ENCODE measurements at regions not wholly inside any gene's neighbourhood (a gene's known extent, or its start where the extent isn't known, plus 50 kb on each side); places are given as distances from the start of the nearest gene placed in this dataset.

DNA sequence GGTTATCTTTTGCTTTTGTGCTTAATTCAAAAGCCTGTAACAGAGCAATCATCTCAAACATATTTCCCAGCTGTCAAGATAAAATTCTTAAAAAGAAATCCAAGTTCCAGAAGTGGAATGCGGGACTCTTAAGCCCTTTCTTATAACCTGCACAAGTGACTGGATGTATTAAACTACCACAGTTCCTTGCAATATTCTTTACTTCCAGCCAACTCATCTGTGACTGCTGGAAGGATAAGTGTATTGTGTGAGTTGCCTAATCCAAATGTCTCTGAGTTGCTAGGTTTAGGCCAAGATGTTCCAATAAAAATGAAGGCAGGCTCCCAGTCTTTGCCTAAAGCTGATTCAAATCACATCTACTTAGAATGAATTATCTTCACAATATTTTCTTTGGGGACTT is 159.2 kb upstream of the SLC24A2 start:
- Mint-ChIP-seq H3K9me3 (no peaks in the 10 kb centered on the region), H3K4me3 (no peak overlapping the region), H3K27me3 (no peaks in the 10 kb centered on the region), H3K4me1 (peaks cover 6% of the 10 kb centered on the region), H3K27ac (peak overlapping the region in 1 of 2 donors; percentile 25)
- ATAC-seq (no peak), DNase-seq (no peak)

DNA sequence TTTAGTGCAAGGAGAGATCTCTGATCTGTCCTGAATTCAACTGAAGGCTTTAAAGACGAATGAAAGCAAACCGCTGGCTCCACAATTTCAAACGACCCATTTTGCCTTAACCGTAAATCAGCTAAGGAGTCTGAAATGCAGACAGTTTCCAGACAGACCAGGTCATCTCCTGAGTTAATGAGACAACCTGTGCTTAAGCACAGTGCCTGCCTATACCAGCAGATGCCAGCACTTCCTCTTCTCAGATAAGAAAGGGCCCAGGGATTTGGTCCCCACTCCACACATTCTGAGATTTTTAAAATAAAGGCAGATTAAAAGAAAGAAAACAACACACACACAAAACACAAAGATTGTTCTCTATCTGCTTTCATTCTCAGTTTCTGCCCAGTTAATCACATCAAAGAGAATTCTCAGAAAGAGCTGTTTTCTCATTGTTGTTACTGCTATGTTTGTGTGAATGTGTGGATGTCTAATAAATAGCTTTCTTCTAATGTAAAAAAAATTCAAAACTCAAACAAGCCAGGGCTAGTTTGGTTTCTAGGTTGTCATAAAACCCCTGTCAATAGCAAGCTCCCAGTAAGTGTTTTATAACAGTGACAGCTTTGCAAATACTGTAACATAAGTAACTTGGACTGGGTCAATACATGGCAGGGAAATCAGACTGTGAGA is 157.7 kb upstream of the SLC24A2 start:
- H3K9me3 Mint-ChIP-seq, result no peaks in the 10 kb centered on the region
- H3K27ac Mint-ChIP-seq, result no peak overlapping the region
- H3K4me3 Mint-ChIP-seq, result no peak overlapping the region
- peaks cover 6% of the 10 kb centered on the region for H3K4me1 Mint-ChIP-seq
- DNase-seq (no peak), ATAC-seq (peak; percentile 81)
- no peaks in the 10 kb centered on the region for H3K27me3 Mint-ChIP-seq

DNA sequence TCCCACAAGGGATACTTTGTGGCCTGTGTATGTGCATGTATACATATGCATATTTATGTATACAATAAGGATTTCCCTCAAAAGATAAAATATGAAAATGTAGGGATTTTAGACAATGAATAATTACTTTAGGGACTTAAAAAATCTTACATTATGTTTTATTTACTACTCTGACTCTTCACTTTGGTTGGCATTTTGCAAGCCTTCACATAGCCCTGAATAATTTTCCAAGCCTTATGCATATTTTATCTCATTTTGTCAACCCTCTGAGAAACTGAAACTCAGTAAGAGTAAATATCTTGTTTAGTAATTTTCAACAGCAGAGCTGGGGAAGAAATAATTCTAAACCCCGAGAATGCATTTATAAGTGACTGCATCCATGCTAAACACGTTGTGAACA is 153.0 kb upstream of the SLC24A2 start:
- H3K4me1 Mint-ChIP-seq, result peaks cover 6% of the 10 kb centered on the region
- ATAC-seq (no peak), DNase-seq (no peak)
- no peaks in the 10 kb centered on the region for H3K27me3 Mint-ChIP-seq
- no peak overlapping the region for H3K27ac Mint-ChIP-seq
- no peak overlapping the region for H3K4me3 Mint-ChIP-seq
- H3K9me3 Mint-ChIP-seq, result no peaks in the 10 kb centered on the region

DNA sequence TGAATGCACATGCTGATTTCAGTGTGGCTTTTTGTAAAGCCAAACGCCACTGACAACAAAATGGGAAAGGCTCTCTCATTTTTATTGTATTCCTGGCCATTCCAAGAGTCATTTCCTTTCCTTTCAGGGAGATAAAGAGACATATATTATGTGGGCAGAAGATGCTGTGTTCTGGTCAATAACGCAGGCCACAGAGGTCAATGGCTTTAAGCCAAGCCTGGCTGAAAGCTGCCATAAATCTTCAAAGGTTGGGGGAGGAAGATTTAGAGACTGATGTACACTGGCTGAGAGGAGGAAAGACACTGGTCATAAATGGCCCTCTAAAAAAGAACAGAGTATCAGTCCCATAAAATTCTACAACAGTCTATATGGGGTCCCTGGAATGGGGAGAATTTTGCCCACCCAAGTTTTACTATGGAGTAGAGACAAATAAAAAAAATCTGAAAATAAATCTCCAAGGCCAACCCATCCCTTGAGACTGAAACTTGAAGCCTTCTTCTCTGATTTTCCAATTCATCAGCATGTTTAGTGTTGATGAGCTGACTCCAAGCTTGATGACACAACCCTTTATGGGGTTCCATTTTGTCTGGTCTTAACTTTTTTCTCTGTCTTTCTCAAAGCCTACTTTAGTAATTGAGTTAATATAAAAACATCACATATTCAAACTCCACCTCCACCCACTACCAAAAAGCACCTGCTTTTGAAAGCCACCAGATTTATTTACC is 152.1 kb upstream of the SLC24A2 start:
- Mint-ChIP-seq H3K4me3 (no peak overlapping the region), H3K27ac (no peak overlapping the region), H3K9me3 (no peaks in the 10 kb centered on the region), H3K27me3 (peaks cover 6% of the 10 kb centered on the region), H3K4me1 (no peaks in the 10 kb centered on the region)
- no peak for DNase-seq
- no peak for ATAC-seq

DNA sequence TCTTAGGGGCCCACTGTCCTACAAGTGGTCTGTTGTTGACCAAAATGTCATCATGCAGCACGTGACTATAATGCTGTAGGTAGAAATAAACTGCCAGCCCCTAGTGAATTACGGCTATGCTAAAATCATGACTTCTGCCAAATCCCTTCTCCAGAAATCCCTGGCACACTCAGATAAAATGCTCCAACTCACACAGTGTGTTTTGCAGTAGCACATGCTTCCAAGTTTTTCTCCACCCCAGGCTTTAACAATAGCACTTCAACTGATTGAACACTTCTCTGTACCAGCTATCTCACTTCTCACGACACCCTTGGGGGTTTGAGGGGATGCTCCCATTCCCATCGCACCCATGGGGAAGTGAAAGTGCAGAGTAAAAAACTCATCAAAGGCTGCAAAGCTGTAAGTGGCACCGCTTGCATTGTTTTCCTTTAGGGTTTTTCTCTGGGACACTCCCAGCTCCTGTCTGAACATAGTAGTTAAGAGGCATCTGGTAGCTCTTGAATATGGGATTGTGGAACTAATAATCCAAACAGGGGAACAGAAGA is 151.0 kb upstream of the SLC24A2 start:
- no peak overlapping the region for H3K27ac Mint-ChIP-seq
- H3K27me3 Mint-ChIP-seq, result peaks cover 18% of the 10 kb centered on the region
- DNase-seq (no peak), ATAC-seq (no peak)
- peaks cover 2% of the 10 kb centered on the region for H3K4me1 Mint-ChIP-seq
- H3K4me3 Mint-ChIP-seq, result no peak overlapping the region
- no peaks in the 10 kb centered on the region for H3K9me3 Mint-ChIP-seq

DNA sequence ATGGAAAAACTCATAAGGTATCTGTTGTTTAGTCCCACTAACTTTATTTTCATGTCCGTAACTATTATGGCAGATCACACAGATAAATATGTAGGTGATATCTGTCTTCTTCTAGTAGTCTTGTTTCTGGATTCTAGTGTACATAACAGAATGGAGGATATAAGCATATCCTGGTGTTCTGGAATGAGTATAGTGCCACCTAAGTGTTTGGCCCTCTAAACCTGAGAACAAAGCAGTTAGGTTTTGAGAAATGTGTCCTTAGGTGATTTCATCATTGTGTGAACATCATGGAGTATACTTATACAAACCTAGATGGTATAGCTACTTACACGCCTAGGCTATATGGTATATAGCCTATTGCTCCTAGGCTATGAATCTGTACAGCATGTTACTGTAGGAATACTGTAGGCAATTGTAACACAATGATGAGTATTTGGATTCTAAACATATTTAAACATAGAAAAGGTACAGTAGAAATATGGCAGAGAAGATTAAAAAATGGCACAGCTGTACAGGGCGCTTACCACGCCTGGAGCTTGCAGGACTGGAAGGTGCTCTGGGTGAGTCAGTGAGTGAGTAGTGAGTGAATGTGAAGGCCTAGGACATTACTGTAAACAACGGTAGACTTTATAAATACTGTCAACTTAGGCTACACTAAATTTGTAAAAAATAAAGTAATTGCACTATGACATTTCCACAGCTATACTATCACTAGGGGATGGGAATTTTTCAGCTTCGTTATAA is 150.3 kb upstream of the SLC24A2 start:
- H3K4me1 Mint-ChIP-seq, result peaks cover 8% of the 10 kb centered on the region
- H3K4me3 Mint-ChIP-seq, result no peak overlapping the region
- no peaks in the 10 kb centered on the region for H3K9me3 Mint-ChIP-seq
- ATAC-seq (no peak), DNase-seq (no peak)
- H3K27me3 Mint-ChIP-seq, result peaks cover 24% of the 10 kb centered on the region
- H3K27ac Mint-ChIP-seq, result no peak overlapping the region

DNA sequence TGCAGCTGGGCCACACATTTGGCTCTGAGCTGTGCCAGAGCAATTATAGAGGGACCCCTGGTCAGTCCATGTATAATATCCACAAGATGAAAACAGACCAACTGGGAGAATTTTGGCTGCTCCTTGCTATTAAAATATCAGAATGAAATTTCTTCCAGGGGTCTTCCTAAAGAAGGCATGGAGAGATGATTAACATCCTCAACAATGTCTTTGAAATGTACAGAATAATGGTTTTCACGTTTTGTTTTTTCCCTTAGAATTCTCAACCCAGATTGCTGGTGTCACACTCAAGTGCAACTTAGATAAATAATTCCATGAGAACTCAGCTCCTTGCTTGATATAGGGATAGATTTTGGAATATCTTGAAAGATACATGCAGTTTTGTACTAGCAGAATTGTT is 148.3 kb upstream of the SLC24A2 start:
- peaks cover 37% of the 10 kb centered on the region for H3K27me3 Mint-ChIP-seq
- H3K4me3 Mint-ChIP-seq, result no peak overlapping the region
- no peak for DNase-seq
- no peaks in the 10 kb centered on the region for H3K9me3 Mint-ChIP-seq
- no peak for ATAC-seq
- H3K27ac Mint-ChIP-seq, result no peak overlapping the region
- H3K4me1 Mint-ChIP-seq, result peaks cover 16% of the 10 kb centered on the region

DNA sequence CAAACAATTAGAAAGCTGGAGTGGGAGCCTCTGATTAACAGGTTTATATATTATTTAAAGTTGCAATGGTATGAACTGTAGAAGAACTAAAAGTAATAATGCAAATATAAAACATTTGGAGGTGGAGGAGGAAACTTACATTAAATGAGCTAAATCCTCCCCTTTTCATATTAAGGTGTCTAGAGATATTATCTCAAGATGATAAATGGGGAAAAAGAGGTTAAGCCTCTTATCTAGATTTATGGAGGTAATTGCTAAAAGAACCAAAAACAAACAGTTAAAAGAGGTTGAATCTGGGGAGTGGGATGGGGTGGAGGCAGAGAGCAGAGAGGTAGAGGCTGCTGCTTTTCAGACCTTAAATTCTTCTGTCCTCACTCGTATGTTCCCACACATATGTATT is 147.8 kb upstream of the SLC24A2 start:
- Mint-ChIP-seq H3K9me3 (no peaks in the 10 kb centered on the region), H3K4me3 (no peak overlapping the region), H3K4me1 (peaks cover 16% of the 10 kb centered on the region), H3K27ac (no peak overlapping the region), H3K27me3 (peaks cover 37% of the 10 kb centered on the region)
- DNase-seq, result no peak
- no peak for ATAC-seq

DNA sequence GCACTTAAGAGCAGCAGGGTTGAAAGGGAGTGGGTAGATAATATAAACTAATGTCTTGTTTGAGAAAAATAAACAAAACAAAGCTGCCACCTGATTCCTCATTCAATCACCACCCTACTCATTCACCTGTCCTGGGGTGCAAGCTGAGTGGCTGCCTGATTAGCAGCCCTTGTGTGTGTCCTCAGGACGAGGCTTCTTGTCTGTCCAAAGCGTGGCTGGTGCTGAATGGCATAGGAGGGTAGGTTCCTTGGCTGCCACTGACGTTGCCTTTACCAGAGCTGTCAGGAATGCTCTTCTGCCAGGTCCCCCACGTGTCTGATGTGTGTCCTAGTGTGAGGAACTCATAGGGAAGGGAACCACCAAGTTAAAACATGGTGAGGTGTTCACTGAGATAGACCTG is 146.6 kb upstream of the SLC24A2 start:
- peaks cover 16% of the 10 kb centered on the region for H3K4me1 Mint-ChIP-seq
- no peaks in the 10 kb centered on the region for H3K9me3 Mint-ChIP-seq
- ATAC-seq, result no peak
- H3K27ac Mint-ChIP-seq, result no peak overlapping the region
- peaks cover 37% of the 10 kb centered on the region for H3K27me3 Mint-ChIP-seq
- no peak for DNase-seq
- no peak overlapping the region for H3K4me3 Mint-ChIP-seq

DNA sequence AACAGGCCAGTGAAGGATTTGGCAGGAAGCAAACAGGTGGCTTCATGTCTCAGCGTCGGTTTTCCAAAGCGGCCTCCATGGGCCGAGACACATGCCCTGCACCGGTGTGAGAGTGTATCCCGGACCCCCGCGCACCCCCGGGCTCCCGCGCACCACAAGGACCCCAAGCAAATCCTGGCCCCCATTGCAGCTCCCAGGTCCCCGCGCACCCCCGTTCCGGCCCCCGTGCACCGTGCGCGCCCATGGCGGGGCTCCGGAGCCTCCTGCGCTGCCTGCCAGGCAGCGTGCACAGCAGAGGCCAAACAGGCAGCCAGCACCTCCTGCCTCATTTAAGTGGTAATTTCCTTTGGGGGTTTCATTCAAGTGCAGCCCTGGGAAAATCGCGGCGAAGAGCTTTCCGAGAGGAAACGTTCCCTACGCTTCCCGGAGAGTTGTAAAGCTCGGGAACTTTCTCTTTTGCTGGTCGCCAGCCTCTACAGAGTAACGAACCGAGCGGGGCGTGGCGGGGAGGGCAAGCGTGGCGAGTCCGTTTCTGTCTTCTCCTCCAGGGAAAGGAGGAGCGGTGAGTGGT is 145.5 kb upstream of the SLC24A2 start:
- ATAC-seq, result peak; percentile 65
- Mint-ChIP-seq H3K27ac (no peak overlapping the region), H3K9me3 (no peaks in the 10 kb centered on the region), H3K27me3 (peaks cover 37% of the 10 kb centered on the region), H3K4me1 (peaks cover 16% of the 10 kb centered on the region), H3K4me3 (peak overlapping the region; percentile 66 to 79)
- DNase-seq, result no peak

DNA sequence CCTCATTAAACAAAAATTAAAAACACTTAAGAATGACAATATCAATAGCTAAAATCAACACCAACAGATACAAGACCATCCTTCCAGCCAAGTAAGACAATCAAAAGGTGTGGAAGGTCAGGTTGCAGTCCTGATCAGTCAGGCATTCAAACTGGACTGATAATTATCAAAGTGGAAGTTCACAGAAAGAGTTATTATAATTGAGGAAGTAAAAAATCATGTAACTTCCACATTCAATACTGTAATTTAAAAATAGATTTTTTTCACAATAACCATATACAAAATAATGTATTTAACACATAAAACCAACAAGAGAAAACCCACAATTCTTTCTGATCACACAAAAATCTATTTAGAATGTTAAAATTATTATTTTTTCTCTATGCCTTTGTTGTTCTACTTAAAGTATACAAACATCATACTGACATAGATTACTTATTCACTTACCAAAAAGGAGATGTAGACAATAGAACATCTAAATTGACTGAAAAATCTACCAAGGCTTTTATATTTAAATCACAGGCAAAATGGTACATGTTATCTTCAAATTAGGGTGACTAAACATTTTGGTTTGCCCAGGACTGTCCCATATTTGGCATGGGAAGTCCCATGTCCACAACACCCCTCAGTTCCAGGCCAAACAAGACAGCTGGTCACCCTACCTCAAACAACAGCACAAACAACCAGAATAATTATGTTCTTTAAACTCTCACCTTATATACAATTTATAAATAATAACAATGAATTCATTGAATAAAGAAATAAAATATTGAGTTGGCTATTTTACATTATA is 142.5 kb upstream of the SLC24A2 start:
- peaks cover 41% of the 10 kb centered on the region for H3K27me3 Mint-ChIP-seq
- DNase-seq (no peak), ATAC-seq (no peak)
- H3K4me3 Mint-ChIP-seq, result no peak overlapping the region
- H3K9me3 Mint-ChIP-seq, result no peaks in the 10 kb centered on the region
- no peak overlapping the region for H3K27ac Mint-ChIP-seq
- peaks cover 41% of the 10 kb centered on the region for H3K4me1 Mint-ChIP-seq

DNA sequence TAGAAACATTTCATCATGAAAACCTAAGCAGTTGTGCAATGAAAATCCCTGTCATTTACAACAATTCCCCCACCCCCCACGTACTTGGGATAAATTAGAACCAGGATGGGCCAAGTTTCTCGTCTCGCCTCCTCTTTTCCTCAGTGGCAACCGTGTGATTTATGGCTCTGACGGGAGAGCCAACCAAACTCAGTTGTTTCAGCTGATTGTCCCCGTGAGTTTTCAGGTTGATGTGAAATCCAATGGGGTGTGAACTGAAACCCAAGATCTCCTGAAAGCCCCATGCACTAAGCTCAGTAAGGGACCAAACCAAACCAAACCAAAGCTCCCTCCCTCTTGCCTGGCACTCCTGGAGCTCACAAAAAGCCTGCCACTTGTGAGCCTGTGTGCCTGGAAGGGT is 138.7 kb upstream of the SLC24A2 start:
- Mint-ChIP-seq H3K9me3 (no peaks in the 10 kb centered on the region), H3K27ac (no peak overlapping the region), H3K4me1 (peaks cover 28% of the 10 kb centered on the region), H3K4me3 (no peak overlapping the region), H3K27me3 (peaks cover 34% of the 10 kb centered on the region)
- no peak for ATAC-seq
- no peak for DNase-seq

DNA sequence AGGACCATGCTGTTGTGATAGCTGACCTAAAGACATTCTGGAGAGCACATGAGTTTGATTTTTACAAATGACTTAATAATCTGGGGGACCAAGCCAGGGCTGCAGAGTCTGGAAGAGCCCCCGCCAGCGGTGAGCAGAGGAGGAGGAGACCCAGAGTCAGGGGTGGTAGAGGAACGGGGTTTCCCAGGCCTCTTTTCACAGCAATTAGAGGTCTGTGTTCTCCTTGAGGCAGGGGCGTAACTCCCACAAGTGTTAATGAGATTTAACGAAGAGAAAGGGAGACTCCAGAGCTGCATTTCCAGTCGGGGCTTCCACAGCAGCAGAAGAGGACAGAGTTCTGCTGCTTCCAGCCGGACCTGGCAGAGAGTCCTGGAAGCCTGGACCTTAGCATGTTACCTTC is 137.9 kb upstream of the SLC24A2 start:
- H3K27me3 Mint-ChIP-seq, result peaks cover 34% of the 10 kb centered on the region
- H3K4me3 Mint-ChIP-seq, result peak overlapping the region in 1 of 2 donors; percentile 73
- H3K27ac Mint-ChIP-seq, result no peak overlapping the region
- peaks cover 28% of the 10 kb centered on the region for H3K4me1 Mint-ChIP-seq
- no peaks in the 10 kb centered on the region for H3K9me3 Mint-ChIP-seq
- ATAC-seq (no peak), DNase-seq (no peak)

DNA sequence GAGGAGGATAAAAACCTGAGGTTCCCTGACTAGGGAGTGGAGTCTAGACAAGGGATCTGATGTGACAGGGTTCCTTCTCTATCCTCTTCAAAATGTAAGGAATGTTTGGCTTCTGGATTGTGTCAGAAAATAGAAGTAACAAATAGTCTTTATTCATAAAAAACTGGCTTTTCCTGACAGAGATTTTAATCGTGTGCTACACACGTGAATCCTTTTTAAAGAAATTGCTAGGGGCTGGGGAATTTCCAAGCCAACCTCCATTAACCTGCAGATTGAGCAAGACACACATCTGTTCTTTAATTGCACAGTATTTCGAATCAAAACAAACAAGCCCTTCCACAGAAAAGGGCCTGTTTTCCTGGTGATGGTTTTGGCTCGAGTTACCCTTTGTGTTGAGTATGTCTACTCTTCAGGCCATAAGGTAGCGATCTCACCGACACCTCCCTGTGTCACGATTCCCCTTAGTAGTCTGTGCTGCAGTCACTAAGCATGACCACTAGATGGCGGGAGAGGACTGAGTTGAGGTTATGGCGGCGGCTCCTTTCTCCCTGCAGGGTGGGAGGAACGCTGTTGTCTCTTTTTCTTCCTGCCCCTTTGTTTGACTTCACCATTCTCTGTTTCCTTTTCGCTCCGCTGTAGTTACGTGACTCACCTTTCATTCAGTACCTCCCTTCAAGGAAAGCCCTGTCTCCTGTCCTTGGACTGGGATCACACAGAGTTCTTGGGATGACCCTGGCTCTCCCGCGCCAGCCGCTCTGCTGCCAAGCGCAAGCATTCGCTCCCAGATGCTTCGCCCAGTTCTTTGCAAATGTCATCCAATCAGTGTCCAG is 137.1 kb upstream of the SLC24A2 start:
- DNase-seq (peak; percentile 84), ATAC-seq (peak; percentile 94)
- Mint-ChIP-seq H3K4me1 (peaks cover 28% of the 10 kb centered on the region), H3K4me3 (peak overlapping the region; percentile 69 to 73), H3K9me3 (no peaks in the 10 kb centered on the region), H3K27me3 (peaks cover 34% of the 10 kb centered on the region), H3K27ac (peak overlapping the region; percentile 17 to 82)
